ENCODE measurements at regions not wholly inside any gene's neighbourhood (a gene's known extent, or its start where the extent isn't known, plus 50 kb on each side); places are given as distances from the start of the nearest gene placed in this dataset.
"Not testable (repeated sequence)": the region's sequence is repeated elsewhere in the genome, so short reads cannot be mapped to it uniquely, and the experiment has no call there.

- not testable (repeated sequence) for H3K9me3 ChIP-seq (ENCODE audit: control insufficient read depth, insufficient read depth, low read length); H3K4me2 ChIP-seq (ENCODE audit: low read length)
Observed at GRCh38 chr1:222470252-222470805, 77.6 kb downstream of the HHIPL2 start.

GRCh38 chr1:222466150-222466865 lies 81.6 kb downstream of the HHIPL2 start:
- H3K4me1 ChIP-seq (ENCODE audit: control insufficient read depth, low read length), result peaks cover 16% of the 10 kb centered on the region
- no peaks in the 10 kb centered on the region for H3K9me2 ChIP-seq (replicated peaks; ENCODE audit: control insufficient read depth, low read length)
- H3F3A ChIP-seq (ENCODE audit: control insufficient read depth, insufficient read depth), result no peaks in the 10 kb centered on the region
- H3K27ac ChIP-seq (ENCODE audit: low read depth, low read length), result no peak overlapping the region
- H3K36me3 ChIP-seq (ENCODE audit: control insufficient read depth, low read length), result no peaks in the 10 kb centered on the region
- no peak overlapping the region for H3K4me2 ChIP-seq (ENCODE audit: low read length)
- H3K4me3 ChIP-seq (ENCODE audit: low read length), result no peak overlapping the region
- H3K27me3 ChIP-seq (ENCODE audit: control insufficient read depth, low read length), result no peaks in the 10 kb centered on the region; the same call in 1 of the 2 replicates
- H3K9me3 ChIP-seq (ENCODE audit: control insufficient read depth, insufficient read depth, low read length), result no peaks in the 10 kb centered on the region
- H4K20me1 ChIP-seq (ENCODE audit: control insufficient read depth, insufficient read depth, low read depth, low read length), result no peaks in the 10 kb centered on the region
- H3K79me2 ChIP-seq (ENCODE audit: control insufficient read depth, low read length), result no peaks in the 10 kb centered on the region
- TF ChIP-seq CTCF (IDR thresholded peaks at IDR 0.05; ENCODE audit: low read depth, low read length, poor library complexity, severe bottlenecking), result no peak
- TF ChIP-seq EZH2phosphoT487 (IDR thresholded peaks at IDR 0.05; ENCODE audit: borderline replicate concordance, low read length), result no peak

More at GRCh38 chr1:222470252-222470805, 77.6 kb downstream of the HHIPL2 start:
- not testable (repeated sequence) for H3K9me2 ChIP-seq (replicated peaks; ENCODE audit: control insufficient read depth, low read length); H3K79me2 ChIP-seq (ENCODE audit: control insufficient read depth, low read length); H3F3A ChIP-seq (ENCODE audit: control insufficient read depth, insufficient read depth); H3K4me1 ChIP-seq (ENCODE audit: control insufficient read depth, low read length); H3K4me3 ChIP-seq (ENCODE audit: low read length); H3K27me3 ChIP-seq (ENCODE audit: control insufficient read depth, low read length); H4K20me1 ChIP-seq (ENCODE audit: control insufficient read depth, insufficient read depth, low read depth, low read length); H3K27ac ChIP-seq (ENCODE audit: low read depth, low read length); H3K36me3 ChIP-seq (ENCODE audit: control insufficient read depth, low read length)

GRCh38 chr1:222465211-222466041 lies 82.5 kb downstream of the HHIPL2 start:
- H3K9me2 ChIP-seq (replicated peaks; ENCODE audit: control insufficient read depth, low read length), result no peaks in the 10 kb centered on the region
- no peak for TF ChIP-seq EZH2phosphoT487 (IDR thresholded peaks at IDR 0.05; ENCODE audit: borderline replicate concordance, low read length)
- peak; percentile 97 for TF ChIP-seq CTCF (IDR thresholded peaks at IDR 0.05; ENCODE audit: low read depth, low read length, poor library complexity, severe bottlenecking)
- no peaks in the 10 kb centered on the region for H3F3A ChIP-seq (ENCODE audit: control insufficient read depth, insufficient read depth)
- no peaks in the 10 kb centered on the region for H3K36me3 ChIP-seq (ENCODE audit: control insufficient read depth, low read length)
- H3K4me1 ChIP-seq (ENCODE audit: control insufficient read depth, low read length), result peaks cover 16% of the 10 kb centered on the region
- H3K27ac ChIP-seq (ENCODE audit: low read depth, low read length), result no peak overlapping the region
- no peaks in the 10 kb centered on the region; the same call in 1 of the 2 replicates for H3K27me3 ChIP-seq (ENCODE audit: control insufficient read depth, low read length)
- peak overlapping the region; percentile 76 for H3K4me2 ChIP-seq (ENCODE audit: low read length)
- no peaks in the 10 kb centered on the region for H3K79me2 ChIP-seq (ENCODE audit: control insufficient read depth, low read length)
- H3K9me3 ChIP-seq (ENCODE audit: control insufficient read depth, insufficient read depth, low read length), result no peaks in the 10 kb centered on the region
- H3K4me3 ChIP-seq (ENCODE audit: low read length), result peak overlapping the region; percentile 64
- H4K20me1 ChIP-seq (ENCODE audit: control insufficient read depth, insufficient read depth, low read depth, low read length), result no peaks in the 10 kb centered on the region
